GM12872 (cell line): ENCODE measurements at regions not wholly inside any gene's neighbourhood (a gene's known extent, or its start where the extent isn't known, plus 50 kb on each side); places are given as distances from the start of the nearest gene placed in this dataset.

Source experiments
- TF ChIP-seq, protein P1 (sequence below): IDR thresholded peaks from 3 replicates; pipeline ENCODE4 v1.5.1; 2011; ENCODE audit warnings: low read depth, mild to moderate bottlenecking, low read length, moderate library complexity; ENCODE audit not compliant: insufficient read depth

DNA sequence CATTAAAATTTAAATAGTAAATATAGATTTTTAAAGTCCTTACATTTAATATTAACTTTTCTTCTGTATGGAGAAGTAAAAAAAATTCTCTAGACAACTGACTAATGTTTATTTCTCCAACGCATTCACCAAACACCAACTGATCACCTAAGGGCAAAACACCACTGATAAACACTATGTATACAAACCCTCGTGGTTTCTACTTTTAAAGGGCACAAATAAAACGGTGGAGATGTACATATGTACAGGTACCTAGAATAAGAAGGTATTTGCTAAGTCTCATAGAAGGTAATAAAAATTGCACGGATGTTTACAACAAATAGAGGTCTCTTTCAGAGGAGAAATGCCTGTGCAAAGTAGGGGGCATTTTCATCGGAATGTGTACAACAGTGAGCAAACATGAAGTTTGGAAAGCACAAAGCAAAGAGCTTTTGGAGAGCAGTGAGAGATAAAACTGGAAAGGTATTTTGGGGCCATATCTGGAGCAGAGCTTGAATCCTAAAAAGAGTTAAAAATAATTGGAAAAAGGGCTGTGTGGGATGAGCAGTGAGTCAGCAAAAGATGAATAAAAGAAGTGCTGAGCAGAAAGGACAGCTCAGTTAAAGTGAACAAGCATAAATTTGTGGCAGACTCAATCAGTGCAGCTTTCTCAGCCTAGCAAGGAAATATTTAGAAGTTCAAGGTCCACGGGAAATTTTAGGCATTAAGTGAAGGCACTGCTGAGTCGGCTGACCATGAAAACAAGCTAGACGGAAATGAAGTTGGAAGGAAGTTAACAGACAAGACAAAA, 160.0 kb downstream of the TMEM161B start:
- TF ChIP-seq, protein P1, sequence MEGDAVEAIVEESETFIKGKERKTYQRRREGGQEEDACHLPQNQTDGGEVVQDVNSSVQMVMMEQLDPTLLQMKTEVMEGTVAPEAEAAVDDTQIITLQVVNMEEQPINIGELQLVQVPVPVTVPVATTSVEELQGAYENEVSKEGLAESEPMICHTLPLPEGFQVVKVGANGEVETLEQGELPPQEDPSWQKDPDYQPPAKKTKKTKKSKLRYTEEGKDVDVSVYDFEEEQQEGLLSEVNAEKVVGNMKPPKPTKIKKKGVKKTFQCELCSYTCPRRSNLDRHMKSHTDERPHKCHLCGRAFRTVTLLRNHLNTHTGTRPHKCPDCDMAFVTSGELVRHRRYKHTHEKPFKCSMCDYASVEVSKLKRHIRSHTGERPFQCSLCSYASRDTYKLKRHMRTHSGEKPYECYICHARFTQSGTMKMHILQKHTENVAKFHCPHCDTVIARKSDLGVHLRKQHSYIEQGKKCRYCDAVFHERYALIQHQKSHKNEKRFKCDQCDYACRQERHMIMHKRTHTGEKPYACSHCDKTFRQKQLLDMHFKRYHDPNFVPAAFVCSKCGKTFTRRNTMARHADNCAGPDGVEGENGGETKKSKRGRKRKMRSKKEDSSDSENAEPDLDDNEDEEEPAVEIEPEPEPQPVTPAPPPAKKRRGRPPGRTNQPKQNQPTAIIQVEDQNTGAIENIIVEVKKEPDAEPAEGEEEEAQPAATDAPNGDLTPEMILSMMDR: no peak

DNA sequence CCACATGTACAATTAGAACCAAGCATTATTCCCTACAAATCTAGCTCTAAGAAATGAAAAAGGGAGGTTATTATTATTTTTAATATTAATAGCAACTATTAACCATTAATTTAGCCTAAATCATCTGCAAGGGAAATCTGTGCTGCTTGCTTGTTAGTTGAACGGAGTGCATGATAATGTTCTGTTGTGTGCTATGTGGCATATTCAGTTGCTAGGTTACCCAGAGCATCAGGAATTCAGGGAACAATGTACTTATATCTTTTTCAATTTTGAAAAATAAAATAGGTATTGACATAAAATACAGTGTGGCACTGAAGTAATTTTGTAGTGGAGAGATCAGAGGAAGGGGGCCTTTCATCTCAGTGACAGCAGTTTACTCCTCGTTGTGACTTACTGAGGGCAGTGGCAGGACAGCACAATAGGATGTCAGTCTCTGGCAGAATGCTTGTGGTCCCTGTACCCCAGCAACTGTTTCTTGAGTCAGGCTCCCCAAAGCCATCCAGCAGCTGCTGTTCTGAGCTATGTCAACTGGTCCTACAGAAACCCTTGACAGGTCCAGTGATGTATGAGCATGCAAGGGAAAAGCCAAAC, 173.6 kb downstream of the TMEM161B start:
- TF ChIP-seq, protein P1: no peak

DNA sequence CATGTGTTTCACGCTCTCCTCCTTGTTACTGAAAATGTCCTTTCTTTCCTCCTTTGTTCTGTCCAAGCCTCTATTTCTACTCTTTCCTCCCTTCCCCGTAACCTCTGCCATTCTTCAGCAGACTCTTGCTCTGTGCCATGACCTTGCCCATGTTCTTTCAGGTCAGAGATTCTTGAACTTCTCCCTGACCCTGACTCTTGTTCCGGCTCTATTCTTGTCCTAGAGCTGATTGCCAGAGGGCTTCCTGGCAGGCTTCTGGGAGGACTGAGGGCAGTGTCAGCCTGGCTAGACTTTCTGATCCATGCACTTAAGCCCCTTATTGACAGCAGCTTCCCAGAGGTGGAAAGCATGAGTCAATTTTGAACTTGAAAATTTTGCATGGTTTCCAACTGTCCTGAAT, 174.2 kb downstream of the TMEM161B start:
- TF ChIP-seq, protein P1: no peak

DNA sequence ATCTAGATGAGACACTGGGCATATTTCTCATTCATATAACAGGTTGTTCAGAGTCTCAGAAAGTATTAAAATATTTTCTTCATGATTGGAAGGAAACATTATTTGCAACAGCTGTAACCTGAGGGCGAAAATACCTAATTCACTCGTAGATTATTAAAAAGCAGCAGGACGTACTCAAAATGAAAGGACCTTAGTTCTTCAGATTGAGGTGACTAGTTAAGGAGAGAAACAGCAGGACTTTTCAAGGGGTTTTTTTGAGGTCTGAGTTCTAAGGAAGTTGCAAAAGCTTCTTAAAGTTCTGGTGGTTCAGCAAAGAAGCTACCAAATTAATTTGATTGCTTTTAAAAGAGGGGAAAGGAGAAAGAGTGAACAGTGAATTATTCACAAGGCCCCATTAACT, 174.9 kb downstream of the TMEM161B start:
- TF ChIP-seq, protein P1: no peak

DNA sequence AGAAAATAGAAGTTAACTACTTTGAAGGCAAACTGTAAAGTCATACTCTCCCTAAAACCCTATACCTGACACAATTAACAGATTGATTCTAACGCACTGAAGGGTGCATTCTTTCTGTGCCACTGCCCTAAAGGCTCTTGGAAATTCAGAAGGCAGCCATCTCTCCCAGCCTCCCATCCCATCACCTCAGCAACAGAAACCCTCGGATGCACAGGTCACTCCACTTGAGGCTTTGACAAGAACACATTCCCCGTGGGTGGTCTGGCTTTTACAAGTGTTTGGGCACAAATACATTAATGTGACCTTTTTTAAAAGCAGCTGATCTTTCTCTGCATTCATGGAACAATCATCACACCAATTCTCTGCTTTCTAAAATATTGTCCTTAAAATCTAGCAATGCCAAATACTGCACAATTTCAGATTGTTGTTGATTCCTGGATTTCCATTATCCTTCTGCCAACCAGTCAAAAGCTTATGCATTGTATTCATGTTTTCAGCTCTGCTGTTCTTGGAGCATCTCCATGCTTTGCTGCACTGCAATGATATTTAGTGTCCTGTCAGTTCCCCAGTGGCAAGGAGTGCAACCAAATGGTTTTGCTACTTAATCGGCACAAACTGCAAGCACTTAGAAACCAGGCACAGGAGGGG, 175.6 kb downstream of the TMEM161B start:
- TF ChIP-seq, protein P1: no peak

DNA sequence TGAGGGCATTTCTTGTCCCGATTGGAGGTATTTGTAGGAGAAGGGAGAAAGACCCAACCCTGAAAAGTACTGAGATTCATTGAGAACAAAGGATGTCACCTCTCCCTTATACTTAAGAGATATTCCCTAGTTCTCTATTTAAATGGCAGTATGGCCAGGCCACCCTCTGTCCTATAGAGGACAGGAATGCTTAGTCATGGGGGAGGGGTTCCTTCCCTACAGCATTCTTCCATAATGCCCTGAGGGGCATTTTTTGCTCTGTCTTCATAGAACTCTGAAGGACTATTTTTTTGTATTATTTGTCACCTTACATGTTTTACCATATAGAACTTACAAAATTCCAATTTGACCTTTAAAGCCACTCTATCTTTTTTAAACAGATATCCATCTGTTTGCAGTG, 176.3 kb downstream of the TMEM161B start:
- TF ChIP-seq, protein P1: no peak

DNA sequence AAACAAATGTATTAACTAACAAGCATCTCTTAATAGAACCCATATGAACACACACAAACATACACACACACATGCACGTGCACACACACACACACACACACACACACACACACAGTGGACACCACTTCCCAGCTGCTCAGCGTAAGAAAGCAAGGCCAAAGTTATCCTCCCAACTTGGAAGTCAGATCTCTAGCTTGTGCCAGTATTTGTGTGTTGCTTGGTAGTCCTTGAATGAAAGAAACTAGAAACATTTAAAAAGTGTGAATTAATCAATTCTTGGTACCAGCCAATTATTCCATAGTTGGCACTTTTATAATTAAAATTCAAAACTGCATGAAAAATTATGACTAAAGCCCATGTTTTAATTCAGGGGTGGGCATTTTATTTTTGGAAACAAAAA, 178.1 kb downstream of the TMEM161B start:
- TF ChIP-seq, protein P1: no peak
